Gastroesophageal sphincter (tissue), 4 donors: ENCODE measurements at regions not wholly inside any gene's neighbourhood (a gene's known extent, or its start where the extent isn't known, plus 50 kb on each side); places are given as distances from the start of the nearest gene placed in this dataset.

Source experiments
- ATAC-seq: fragments of 150-250 bp; one replicate; pipeline ENCODE4 v1.9.1; 2016; ENCODE audit warnings: mild to moderate bottlenecking, moderate library complexity
- H3K27ac ChIP-seq, 4 donors: fragments of 200-600 bp; sonication (generic) in 3 of 4; 1 replicate in 3 of 4; 2 replicates in 1 of 4; pipeline ENCODE4 v1.5.1; 2016 to 2019
- H3K27me3 ChIP-seq: fragments of 200-600 bp; sonication (generic); one replicate; pipeline ENCODE4 v1.5.1; 2019
- H3K36me3 ChIP-seq, 2 donors: fragments of 200-600 bp; sonication (generic); one replicate each; pipeline ENCODE4 v1.5.1; 2019; ENCODE audit warnings: control low read depth in 1 of 2
- H3K4me1 ChIP-seq, 3 donors: fragments of 200-600 bp; sonication (generic); 1 replicate in 2 of 3; 2 replicates in 1 of 3; pipeline ENCODE4 v1.5.1; 2016 to 2019; ENCODE audit warnings: control low read depth in 2 of 3
- H3K4me3 ChIP-seq, 2 donors: fragments of 200-600 bp; sonication (generic); one replicate each; pipeline ENCODE4 v1.5.1; 2019; ENCODE audit warnings: mild to moderate bottlenecking in 1 of 2, moderate library complexity in 1 of 2
- H3K9me3 ChIP-seq, 3 donors: fragments of 200-600 bp; sonication (generic); one replicate each; pipeline ENCODE4 v1.5.1; 2017 to 2019; ENCODE audit warnings: control low read depth in 2 of 3
- EP300 ChIP-seq: sonication (generic); formaldehyde crosslinking; IDR thresholded peaks from one replicate; pipeline ENCODE4 v1.6.1; 2017; ENCODE audit warnings: antibody characterized with exemption, mild to moderate bottlenecking
- POLR2A ChIP-seq, 2 donors: fragments of 450-650 bp; IDR thresholded peaks; one replicate each; pipeline ENCODE4 v1.6.1; 2017; ENCODE audit warnings: antibody characterized with exemption in 2 of 2, mild to moderate bottlenecking in 2 of 2, moderate library complexity in 1 of 2
- POLR2AphosphoS5 ChIP-seq: sonication (generic); formaldehyde crosslinking; IDR thresholded peaks from one replicate; pipeline ENCODE4 v1.6.1; 2017; ENCODE audit warnings: antibody characterized with exemption
- WGBS, 2 donors: methylation state at CpG; one replicate each; pipeline ENCODE4 v1.1.5; 2018; ENCODE audit warnings: low coverage in 1 of 2; 5-methylcytosine and 5-hydroxymethylcytosine counted together
- TF ChIP-seq, protein P1 (sequence below), 4 experiments: fragments of 200-600 bp in 2 of 4; fragments of 450-650 bp in 2 of 4; sonication (generic) in 1 of 4; IDR thresholded peaks; one replicate each; pipeline ENCODE4 v1.5.1; 2017 to 2019; ENCODE audit warnings: antibody characterized with exemption in 4 of 4, mild to moderate bottlenecking in 2 of 4, moderate library complexity in 2 of 4

DNA sequence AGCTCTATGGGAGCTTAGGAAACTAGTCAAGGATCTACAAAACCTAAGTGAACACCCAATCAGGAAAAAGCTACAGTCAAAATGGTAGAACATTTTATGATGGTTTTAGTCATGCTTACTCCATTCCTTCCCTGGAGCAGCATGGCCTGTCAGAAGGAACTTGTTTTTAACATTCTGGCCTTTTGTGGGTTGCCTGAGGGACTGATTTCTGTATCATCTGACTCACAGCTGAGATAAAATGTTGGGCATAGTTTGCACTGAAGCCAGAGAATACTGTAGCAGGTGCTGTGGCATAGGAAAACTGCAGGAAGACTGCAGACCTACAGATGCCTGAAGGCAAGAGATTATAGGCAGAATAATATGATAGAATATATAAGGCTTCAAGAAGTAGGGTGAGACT is 719.6 kb upstream of the GRAMD2B start:
- H3K4me1 ChIP-seq, result peaks cover 0 to 12% (median 0%) of the 10 kb centered on the region in 3 donors
- no peaks in the 10 kb centered on the region for H3K36me3 ChIP-seq
- no peak overlapping the region for H3K4me3 ChIP-seq
- no peak overlapping the region for H3K27ac ChIP-seq
- H3K27me3 ChIP-seq, result no peaks in the 10 kb centered on the region
- ATAC-seq, result no peak
- TF ChIP-seq EP300 (no peak), POLR2A (IDR thresholded peaks at IDR 0.05) (no peak), POLR2AphosphoS5 (no peak)
- TF ChIP-seq, protein P1, sequence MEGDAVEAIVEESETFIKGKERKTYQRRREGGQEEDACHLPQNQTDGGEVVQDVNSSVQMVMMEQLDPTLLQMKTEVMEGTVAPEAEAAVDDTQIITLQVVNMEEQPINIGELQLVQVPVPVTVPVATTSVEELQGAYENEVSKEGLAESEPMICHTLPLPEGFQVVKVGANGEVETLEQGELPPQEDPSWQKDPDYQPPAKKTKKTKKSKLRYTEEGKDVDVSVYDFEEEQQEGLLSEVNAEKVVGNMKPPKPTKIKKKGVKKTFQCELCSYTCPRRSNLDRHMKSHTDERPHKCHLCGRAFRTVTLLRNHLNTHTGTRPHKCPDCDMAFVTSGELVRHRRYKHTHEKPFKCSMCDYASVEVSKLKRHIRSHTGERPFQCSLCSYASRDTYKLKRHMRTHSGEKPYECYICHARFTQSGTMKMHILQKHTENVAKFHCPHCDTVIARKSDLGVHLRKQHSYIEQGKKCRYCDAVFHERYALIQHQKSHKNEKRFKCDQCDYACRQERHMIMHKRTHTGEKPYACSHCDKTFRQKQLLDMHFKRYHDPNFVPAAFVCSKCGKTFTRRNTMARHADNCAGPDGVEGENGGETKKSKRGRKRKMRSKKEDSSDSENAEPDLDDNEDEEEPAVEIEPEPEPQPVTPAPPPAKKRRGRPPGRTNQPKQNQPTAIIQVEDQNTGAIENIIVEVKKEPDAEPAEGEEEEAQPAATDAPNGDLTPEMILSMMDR (IDR thresholded peaks at IDR 0.05), result no peak
- peaks cover 0 to 16% (median 0%) of the 10 kb centered on the region in 3 donors for H3K9me3 ChIP-seq

DNA sequence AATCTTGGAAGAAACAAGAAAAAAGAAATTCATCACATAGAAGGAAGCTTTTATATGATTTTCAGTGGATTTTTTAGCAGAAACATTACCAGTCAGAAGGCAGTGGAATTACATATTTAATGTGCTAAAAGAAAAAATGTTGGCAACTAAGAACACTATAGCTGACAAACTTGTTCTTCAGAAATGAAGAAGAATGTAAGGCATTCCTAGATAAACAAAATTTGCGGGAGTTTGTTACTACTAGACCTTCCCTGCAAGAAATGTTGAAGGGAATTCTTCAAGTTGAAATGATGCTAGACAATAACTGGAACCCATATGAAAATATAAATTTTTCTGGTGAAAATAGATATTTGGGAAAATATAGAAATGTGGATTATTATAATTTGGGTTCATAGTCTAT is 718.3 kb upstream of the GRAMD2B start:
- peaks cover 0 to 10% (median 0%) of the 10 kb centered on the region in 3 donors for H3K4me1 ChIP-seq
- no peak overlapping the region for H3K27ac ChIP-seq
- H3K9me3 ChIP-seq, result peaks cover 0 to 16% (median 0%) of the 10 kb centered on the region in 3 donors
- H3K36me3 ChIP-seq, result no peaks in the 10 kb centered on the region
- no peaks in the 10 kb centered on the region for H3K27me3 ChIP-seq
- WGBS, 2 donors, result 79 to 82% methylated on average over 1 of the region's 1 CpG
- ATAC-seq, result no peak
- H3K4me3 ChIP-seq, result no peak overlapping the region
- TF ChIP-seq POLR2AphosphoS5 (no peak), EP300 (no peak), POLR2A (IDR thresholded peaks at IDR 0.05) (no peak)
- TF ChIP-seq, protein P1 (IDR thresholded peaks at IDR 0.05), result no peak

DNA sequence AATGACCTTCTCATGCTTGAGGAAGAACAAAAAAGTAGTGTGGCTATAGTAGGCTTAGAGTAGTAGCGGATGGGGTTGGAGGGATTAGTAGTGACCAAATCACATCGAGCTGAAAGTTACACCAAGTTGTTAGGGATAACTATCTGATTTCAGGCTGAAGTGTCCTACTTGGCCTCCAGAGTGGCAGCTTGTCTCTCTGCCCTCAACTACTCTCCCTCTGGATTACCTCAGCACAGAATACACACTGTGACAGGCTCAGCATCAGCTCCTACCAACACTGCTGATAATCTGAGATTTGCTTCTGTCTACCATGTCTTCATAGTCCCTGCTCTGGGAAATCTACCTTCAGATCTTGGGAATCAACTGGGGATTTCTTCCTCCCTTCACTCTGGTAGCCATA is 714.6 kb upstream of the GRAMD2B start:
- WGBS, 2 donors, result 50% methylated on average over 2 of the region's 2 CpGs
- Histone ChIP-seq H3K27me3 (no peaks in the 10 kb centered on the region), H3K4me3 (no peak overlapping the region), H3K9me3 (peaks cover 0 to 16% (median 0%) of the 10 kb centered on the region in 3 donors), H3K36me3 (no peaks in the 10 kb centered on the region), H3K4me1 (no peaks in the 10 kb centered on the region), H3K27ac (no peak overlapping the region)
- TF ChIP-seq, protein P1 (IDR thresholded peaks at IDR 0.05), result no peak
- ATAC-seq, result no peak

DNA sequence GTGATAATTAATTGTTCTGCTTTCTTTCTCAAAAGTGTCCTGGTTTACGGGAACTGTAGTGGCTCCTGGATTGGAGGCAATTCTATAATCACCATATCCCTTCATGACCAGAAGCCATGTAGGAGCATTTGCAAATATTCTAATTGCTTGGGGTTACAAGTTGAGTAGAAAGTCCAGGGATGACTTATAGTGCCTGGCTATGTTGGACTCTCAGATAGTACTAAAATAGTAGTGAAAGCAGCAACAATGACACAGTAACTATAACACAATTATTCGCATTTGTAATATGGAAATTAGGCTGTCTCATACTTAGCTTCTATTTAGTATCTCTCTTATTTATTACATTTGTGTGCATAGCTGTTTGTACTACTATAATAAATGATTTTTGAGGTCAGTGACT is 712.5 kb upstream of the GRAMD2B start:
- no peak for ATAC-seq
- no peak for TF ChIP-seq POLR2AphosphoS5
- TF ChIP-seq POLR2A (IDR thresholded peaks at IDR 0.05), result no peak
- TF ChIP-seq EP300, result no peak
- TF ChIP-seq, protein P1 (IDR thresholded peaks at IDR 0.05), result no peak

DNA sequence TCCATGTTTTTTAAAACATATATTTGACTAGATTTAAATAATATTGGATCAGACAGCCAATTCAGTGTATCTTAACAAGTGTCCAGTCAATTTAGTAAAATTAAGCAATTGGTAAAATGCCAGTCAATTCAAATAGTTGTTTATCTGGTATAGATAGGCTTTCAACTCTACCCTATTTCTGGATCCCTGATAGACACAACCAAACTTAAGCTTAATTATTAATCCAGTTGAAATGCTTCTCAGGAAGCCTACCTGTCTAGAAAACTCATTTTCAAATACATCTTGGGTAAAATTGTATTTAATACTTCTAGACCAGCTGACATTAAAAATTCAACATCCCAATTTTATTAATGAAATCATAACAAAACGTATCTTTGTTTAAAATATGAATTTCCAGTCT is 710.8 kb upstream of the GRAMD2B start:
- ATAC-seq, result no peak
- H3K27me3 ChIP-seq, result no peaks in the 10 kb centered on the region
- WGBS, 2 donors, result 26 to 44% methylated on average over 1 of the region's 1 CpG

More for the DNA sequence above, 712.5 kb upstream of the GRAMD2B start:
- H3K36me3 ChIP-seq, result no peaks in the 10 kb centered on the region
- no peaks in the 10 kb centered on the region for H3K27me3 ChIP-seq
- 96 to 100% methylated on average over 2 of the region's 2 CpGs for WGBS, 2 donors
- H3K4me1 ChIP-seq, result no peaks in the 10 kb centered on the region
- no peak overlapping the region for H3K27ac ChIP-seq
- H3K9me3 ChIP-seq, result peaks cover 0 to 2% (median 0%) of the 10 kb centered on the region in 3 donors
- H3K4me3 ChIP-seq, result no peak overlapping the region

More for the DNA sequence above, 710.8 kb upstream of the GRAMD2B start:
- H3K27ac ChIP-seq, result no peak overlapping the region
- no peaks in the 10 kb centered on the region for H3K9me3 ChIP-seq
- H3K4me1 ChIP-seq, result no peaks in the 10 kb centered on the region
- no peaks in the 10 kb centered on the region for H3K36me3 ChIP-seq
- TF ChIP-seq POLR2A (IDR thresholded peaks at IDR 0.05), result no peak
- no peak for TF ChIP-seq POLR2AphosphoS5
- TF ChIP-seq EP300, result no peak
- TF ChIP-seq, protein P1 (IDR thresholded peaks at IDR 0.05), result no peak
- H3K4me3 ChIP-seq, result no peak overlapping the region
